GM18498 (cell line): ENCODE measurements at regions not wholly inside any gene's neighbourhood (a gene's known extent, or its start where the extent isn't known, plus 50 kb on each side); places are given as distances from the start of the nearest gene placed in this dataset.

Experiments used
- ATAC-seq: cut with Tn5 transposase; IDR thresholded peaks from one replicate; pipeline ENCODE4 v1.9.1; 2021; ENCODE audit warnings: mild to moderate bottlenecking, moderate library complexity; ENCODE audit not compliant: unreplicated experiment

DNA sequence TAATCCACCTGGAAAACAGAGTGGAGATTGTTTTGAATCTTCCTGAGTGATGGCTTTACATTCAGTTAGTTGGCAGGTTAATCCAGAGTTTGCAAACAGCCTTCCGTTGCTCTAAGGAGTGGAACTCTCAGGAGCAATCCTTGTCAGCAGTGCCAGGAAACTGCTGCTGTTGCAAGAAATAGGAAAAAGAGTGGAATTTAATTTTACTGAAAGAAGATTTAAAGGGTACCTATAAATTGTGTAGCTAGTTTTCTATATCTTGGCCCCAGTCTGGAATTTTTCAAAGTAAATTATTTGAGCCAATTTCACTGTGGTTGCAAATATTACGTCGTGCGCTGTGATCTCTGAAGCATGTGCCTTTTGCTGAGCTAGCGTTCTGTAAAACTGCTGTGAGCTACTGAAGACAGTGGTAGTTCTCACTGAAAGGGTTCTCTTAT is 55.5 kb upstream of the SLC5A12 start:
- ATAC-seq, result no peak

DNA sequence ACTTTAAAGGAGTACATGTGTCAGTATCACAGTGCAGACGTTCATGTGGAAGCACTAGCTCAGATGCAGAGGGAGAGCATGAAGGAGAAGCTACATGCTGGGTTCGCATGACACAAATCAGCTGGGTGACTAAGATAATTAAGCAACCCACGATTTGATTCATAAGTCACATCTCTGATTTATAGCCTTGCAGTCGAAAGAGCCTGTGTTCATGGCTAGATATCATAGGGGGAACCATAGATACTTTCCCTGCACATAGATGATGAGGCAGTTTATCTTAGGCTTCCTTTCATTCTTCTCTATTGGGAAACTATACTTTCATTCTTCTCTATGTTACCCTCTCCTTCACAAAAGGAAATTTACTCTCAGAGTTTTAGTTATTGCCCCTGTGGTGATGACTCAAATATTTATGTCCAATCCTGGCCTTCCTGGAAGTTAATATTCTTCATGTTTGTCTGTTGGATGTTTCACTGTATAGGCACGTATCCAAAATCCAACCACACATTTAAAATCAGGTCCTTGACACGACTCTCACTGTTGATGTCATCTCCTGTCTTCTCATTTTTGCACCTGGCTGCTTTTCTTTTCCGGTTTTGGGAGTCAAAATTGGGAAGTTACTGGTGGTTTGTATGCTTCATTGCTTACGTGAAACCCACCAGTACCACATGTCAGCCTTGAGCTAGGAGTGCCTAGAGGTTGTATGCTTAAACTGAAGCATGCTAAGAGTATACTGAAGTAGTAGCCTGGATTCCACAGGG is 56.3 kb upstream of the SLC5A12 start:
- no peak for ATAC-seq

DNA sequence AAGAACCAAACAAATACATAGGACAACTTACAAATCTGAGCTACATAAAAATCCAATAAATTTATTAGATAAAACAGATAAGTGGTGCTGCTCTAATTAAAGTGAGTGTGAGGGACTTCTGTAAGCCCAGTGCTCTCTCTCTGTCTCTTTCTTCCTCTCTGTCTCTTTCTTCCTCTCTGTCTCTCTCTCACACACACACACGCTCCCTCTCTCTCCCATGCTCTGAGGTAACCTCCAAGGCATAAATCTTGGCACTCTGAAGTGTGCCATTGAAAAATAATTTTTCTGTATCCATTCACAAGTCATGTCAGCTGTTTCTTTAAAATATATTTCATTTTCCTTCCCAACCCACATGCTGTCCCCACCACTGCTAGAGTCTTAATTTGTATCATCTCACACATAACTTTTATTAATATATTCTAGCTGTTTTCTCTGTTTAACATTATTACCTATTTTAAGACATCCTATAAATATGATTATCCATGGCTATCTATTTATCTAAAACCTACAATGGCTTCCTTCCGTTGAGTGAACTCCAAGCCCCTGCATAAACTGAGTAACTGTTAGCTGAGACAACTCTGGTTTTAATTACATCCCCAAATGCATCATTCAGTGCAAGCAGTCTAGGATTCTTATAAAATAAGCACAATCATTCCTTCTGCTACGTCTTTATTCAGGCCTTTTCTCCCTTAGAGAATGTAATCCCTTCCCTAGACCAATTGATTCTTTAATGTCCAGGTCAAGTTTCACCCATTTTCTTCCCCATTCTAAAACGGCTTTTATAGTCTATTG is 57.4 kb upstream of the SLC5A12 start:
- ATAC-seq, result no peak

DNA sequence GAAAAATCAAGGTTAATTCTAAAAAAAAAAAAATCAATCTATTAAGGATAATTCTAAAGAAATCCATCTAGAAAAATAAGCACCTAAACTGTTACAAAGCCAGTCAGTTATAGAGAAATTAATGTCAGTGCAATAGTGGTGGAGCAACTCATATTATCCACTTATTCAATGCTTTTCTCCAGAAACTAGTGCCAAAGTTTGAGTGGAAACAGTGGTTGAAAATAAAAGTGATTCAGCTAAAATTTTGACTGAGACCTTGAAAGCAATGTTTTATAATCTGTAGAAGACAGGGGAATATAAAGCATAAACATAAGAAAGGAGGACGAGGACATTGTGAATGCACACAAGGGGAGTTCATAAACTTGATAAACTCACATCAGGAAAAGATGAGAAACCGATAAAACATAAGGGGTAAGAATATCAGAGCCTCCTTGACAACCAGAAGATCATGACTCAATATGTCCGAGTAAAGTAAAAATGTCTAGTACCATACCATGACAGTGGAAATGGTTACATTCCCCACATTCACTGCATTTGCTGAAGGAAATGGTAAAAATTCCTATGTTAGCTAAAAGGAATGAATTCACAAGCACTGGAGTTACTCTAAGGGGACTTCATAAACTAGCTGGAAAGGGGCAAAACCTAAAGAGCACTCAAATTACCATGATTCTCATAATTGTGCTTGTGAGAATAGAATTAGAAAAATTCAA is 58.7 kb upstream of the SLC5A12 start:
- ATAC-seq, result no peak

DNA sequence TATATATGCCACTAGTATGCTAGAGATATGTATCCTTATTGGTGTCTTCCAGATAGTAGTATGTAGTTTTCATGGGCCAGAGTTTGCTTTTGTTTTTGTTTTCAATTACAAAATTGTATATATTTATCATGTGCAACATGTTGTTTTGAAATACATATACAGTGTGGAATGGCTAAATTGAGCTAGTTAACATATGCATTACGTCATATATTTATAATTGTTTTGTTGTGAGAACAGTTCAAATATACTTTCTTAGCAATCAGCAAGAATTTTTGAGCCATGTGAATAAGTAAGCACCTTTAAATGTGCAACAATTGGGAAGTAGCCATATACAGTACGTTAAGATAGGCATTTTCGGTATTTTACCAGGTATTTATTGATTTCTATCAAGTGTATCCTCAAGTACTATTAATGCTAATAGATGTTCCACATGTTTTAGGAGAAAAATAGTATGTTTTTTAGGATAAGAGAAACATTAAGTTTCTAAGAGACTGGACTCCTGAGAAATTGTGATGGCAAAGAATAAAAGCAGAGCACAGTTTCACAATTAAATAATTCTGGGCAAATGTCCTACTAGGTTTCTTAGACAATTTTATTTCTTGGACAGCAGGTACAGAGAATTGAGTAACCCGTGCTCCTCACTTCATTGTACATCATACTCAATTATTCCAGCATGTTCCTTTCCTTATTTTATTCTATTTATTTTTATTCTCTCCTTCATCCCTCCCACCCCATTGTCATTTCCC is 60.5 kb upstream of the SLC5A12 start:
- ATAC-seq, result no peak

DNA sequence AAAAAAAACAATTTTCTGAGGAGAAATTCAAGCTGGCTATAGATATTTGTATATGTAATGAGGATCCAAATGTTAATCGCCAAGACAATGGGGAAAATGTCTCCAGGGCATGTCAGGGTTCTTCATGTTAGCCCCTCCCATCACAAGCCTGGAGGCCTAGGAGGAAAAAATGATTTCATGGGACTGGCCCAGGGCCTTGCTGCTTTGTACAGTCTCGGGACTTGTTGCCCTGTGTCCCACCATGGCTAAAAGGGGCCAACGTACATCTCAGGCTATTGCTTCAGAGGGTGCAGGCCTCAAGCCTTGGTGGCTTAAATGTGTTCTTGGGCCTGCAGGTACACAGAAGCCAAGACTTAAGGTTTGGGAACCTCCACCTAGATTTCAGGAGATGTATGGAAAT is 62.1 kb upstream of the SLC5A12 start:
- no peak for ATAC-seq

DNA sequence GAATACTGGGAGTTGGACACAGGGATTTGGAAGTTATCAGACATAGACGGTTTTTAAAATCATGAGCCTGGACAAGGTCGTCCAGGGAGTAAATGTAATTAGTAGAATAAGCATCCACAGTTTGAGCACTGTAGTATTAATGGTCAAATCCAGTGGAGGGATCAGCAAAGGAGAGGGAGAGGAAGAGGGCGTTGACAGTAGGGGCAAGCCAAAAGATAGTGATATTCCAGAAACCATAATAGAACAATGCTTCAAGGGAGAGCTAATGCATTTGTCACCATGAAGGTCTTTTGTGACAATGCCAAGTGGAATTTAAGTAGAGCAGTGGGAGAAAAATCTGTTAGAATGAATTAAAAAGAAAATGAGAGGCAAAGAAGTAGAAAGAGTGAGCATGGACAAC is 68.9 kb upstream of the SLC5A12 start:
- no peak for ATAC-seq

DNA sequence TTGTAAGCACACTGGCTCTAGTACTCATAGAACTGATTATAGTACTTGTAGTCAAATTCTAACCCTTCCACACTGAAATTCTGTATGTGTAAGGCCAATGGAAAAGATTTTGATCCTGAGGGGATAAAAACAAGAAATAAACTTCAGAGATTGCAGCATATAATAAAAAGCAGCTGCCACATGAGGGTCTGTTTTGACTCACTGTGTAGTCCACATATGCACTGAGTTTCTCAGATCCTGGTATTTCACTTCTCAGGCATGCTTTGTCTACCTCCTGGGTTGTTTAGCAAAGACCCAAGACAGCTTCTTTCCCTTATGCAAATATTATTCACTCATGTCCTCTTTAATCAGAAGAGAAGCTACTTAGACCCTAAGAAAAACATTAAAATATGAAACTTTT is 71.1 kb upstream of the SLC5A12 start:
- ATAC-seq, result no peak

DNA sequence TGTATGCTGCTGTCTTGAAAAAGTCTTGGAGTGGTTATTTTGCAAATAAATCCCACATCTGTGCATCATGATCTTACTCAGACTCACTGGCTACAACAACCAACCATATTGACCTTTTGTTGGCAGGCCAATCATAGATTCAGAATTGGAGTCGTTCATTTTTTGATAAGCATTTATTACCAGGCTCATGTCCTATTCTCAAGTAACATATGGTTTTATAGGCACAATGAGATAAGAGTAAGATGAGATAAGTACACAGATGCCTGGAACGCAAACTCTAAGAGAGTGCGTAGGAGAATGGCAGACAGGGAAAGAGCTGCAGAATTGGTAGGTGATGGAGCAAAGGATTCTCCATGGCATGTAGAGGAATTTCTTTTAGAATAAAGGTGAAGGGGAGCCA is 71.6 kb upstream of the SLC5A12 start:
- no peak for ATAC-seq

DNA sequence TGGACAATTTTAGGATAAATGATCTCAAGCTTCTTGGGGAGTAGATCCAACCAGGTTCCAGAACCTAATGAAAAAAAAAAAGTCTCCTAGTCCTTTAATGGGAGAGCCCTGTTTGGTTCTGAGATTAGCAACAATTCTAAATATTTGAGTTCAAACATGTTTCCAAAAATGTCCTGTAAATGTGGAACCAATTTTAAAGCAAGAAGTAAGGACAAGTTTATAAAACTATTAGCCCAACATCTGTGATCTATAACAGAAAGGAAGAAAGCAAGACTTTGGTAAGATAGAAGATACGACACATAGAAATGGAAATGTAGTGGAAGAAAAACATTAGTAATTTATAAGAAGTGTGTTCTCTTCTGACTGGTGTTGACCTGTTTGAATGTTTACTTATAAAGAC is 79.7 kb upstream of the SLC5A12 start:
- ATAC-seq, result no peak

DNA sequence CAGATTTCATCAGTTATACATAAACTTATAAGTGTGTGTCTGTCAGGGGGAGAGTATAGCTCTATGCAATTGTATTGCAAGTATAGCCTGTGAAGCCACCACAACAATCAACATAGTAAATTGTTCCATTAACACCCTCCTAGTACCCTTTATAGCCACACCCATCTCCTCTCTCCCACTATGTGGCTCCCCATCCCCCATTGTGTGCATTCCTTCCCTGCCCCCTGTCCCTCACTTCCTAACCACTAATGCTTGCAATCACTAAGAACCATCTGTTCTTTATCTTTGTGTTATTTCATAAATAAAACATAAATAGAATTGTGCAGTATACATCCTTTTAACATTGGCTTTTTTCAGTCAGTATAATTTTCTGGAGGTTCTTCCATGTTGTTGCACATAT is 83.1 kb upstream of the SLC5A12 start:
- no peak for ATAC-seq

DNA sequence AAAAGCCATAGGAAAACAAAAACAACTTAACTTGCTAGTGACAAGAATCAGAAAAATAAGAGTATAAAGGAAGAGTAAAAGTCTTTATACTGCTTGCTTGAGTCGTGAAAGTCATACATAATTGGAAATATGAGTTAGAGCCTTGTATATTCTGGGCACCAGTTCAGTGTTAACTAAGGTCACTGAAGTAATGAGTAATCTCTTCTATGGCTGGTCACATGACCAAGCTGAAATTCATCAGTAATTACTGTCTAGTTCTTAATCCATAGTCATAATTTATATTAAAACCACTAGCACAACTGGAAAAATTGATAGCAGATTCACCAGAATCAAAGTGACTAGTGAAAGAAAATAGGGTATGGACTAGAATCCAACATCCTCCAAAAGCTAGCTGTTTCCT is 84.4 kb upstream of the SLC5A12 start:
- no peak for ATAC-seq

DNA sequence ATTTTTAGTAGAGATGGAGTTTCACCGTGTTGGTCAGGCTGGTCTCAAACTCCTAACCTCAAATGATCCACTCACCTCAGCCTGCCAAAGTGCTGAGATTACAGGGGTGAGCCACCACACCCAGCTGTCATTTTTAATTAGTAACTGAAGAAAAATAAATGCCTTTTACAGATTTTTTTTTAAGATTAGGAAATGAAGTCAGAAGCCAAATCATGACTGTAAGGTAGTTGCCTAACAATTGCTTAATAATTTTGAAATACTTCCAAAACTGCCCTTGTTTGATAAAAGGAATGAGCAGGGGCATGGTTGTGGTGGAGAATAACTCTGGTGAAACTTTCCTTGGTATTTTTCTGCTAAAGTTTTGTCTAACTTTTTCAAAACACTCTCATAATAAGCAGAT is 98.9 kb upstream of the SLC5A12 start:
- ATAC-seq, result no peak

DNA sequence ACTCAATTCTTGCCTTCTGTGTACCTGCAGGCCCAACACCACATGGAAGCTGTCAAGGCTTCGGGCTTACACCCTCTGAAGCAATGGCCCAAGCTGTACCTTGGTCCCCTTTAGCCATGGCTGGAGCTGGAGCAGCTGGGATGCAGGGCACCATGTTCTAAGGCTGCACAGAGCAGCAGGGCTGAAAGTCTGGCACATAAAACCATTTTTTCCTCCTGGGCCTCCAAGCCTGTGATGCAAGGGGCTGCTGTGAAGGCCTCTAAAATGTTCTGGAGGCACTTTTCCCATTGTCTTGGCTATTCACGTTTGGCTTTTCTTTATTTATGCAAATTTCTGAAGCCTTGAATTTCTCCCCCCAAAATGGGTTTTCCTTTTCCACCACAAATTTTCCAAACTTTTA is 102.1 kb upstream of the SLC5A12 start:
- ATAC-seq, result no peak

DNA sequence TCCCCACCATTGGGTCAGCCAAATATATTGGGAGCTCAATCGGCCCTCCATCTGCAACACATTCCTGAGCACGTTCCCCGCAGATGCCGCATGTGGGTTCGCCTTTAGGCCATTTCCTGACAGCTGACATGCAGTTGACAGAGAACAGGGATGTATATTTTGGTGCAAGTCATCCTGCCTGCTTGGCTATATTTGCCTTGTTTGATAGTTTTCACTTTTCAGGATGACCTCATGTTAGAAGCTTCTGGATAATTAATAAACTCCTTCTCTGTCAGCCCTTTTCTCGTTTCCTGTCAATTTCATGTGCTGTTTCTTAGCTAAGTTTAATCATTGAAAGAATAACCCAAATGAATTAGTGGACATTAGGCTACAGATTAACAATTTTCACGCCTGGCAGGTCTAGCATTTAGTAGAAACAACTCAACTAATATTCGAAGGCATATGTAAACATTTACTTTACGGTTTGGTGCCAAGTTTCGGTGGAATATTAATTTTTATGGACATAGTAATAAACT is 105.8 kb upstream of the SLC5A12 start:
- ATAC-seq, result no peak

DNA sequence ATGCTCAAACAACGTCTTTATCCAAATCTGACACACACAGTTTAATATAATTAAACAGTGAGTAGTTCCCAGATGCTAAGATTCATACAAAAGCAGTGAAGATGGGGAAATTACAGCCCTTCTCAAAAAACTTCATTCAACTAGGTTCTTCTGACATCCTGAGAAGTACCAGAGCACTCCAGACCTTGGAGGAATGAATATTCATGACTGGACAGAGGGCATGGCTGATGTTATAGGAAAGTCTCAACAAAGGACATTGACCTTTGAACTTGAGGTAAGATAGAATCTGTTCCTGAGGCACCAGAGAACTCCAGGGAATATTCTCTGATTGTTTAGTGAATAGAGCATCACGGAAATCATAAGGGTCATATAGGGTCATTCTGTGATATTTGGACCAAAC is 106.4 kb upstream of the SLC5A12 start:
- ATAC-seq, result no peak

DNA sequence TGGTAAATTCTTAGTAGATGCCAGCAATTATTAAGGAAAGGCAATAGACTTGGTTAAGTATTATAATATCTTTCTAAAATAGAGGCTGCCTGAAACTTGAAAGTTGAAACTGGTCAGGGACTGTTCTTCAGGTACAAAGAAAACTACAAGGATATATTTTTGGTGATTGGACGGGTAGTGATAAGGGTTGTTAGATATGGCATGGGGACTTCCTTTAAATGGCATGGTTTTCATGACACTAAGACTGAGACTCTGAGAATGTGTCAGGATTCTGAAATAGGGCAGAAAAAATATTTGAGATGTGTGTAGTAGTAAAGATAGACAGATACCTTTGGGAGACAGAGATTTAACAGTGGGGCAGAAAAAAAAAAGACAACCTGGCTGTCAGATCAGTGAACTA is 108.4 kb upstream of the SLC5A12 start:
- no peak for ATAC-seq

DNA sequence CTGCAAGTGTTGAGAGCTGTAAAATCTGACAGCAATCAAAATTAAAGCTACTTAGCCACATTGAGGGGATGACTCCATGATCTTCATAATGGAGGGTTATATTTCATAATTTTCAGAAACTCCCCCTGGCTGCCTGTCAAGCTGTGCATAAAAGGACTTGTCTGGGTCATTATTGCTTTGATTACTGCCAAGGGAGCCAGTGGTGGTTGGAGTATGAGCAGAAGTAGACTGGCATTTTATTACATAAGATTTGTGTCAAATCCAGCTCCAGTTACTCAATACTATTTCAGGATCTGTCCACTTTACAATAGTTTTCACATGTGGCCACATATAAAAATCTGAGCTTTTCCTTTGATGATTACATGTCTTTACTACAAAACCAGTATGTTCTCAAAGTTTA is 108.9 kb upstream of the SLC5A12 start:
- no peak for ATAC-seq

DNA sequence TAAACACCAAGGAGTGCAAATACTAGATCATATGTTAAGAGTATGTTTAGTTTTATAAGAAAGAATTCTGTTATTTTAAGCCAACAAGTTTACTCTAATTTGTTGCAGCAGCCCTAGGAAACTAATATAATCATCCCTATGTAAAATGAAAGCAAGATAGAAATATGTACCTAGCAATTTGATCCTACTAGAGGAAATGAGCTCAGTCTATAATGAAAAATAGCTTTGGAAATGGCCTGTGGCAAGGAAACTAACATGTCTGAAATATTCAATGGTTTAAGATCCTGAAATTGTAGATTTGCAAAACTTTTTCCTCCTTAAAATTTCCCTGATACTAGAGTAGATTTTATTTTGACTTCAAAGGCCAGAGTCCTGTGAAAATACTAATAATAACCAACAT is 112.7 kb upstream of the SLC5A12 start:
- no peak for ATAC-seq

DNA sequence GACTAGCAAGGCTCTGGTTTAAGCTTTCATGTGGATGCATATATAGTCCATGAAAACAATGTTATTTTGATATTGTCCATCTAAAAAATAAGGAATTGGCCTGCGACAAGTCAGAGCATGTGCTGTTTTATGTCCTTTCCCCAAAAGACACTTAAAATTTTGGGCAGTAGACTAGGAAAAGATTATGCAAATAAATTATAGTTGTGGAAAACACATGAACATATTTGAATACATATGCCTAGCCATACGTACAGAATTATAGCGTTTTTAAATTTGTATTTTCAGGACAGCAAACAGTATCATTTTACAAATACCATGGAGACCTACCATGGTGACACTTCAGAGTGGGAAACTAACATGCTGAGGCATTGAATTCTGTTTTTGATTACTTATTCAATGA is 113.8 kb upstream of the SLC5A12 start:
- ATAC-seq, result no peak

DNA sequence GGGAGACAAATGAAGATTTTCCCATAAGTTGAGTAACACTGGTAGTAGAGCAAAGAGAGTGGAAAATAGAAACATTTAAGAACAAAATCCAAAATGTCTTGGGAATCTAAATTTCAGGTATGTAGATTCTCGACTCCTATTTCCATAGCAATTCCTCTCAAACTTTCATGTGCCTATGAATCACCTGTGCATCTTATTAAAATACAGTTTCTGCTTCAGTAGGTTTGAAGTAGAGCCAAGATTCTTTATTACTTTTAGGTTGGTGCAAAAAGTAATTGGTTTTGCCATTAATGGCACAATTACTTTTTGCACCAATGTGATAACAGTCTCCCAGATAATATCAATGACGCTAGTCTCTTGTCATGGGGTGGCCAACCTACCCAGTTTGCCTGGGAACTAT is 115.3 kb upstream of the SLC5A12 start:
- no peak for ATAC-seq
